ENCODE measurements at regions not wholly inside any gene's neighbourhood (a gene's known extent, or its start where the extent isn't known, plus 50 kb on each side); places are given as distances from the start of the nearest gene placed in this dataset.
"Not testable (repeated sequence)": the region's sequence is repeated elsewhere in the genome, so short reads cannot be mapped to it uniquely, and the experiment has no call there.

DNA sequence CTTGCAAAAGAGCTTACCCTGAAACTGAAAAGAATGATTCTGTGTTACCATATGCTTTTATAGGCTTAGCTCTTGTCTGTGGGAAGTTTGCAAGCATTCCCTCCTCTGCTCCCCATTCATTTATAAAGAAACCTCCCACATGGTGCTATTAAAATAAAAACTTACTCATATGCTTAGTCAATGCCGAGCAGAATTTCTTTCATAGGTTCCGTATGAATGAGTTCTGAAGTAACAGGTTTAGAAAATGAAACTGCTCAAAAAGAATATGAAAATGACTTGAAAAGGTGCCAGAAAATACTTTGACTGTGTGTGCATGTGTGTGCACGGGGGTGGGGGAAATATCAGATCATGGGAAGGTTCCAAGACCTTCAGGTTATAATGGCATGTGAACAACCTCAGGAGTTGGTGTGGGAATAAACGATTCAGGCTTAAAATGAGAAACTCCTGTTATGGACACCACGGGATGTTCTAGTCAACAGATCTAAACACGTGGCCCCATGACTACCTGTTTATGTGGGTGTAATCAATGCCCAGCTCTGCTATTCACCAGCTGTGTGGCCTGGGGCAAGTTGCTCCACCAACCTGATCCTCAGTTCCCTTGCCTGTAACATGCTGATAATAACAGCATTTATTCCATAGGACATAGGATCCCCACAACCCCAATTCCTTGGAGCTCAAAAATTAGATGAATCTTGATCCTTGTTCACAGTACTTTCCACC, 293.7 kb upstream of the PLGLB1 start:
- DNase-seq (ENCODE audit: low read depth), result not testable (repeated sequence)

- not testable (repeated sequence) for DNase-seq (ENCODE audit: low read depth)
Observed at GRCh38 chr2:87317193-87317592, 295.5 kb upstream of the PLGLB1 start.

DNA sequence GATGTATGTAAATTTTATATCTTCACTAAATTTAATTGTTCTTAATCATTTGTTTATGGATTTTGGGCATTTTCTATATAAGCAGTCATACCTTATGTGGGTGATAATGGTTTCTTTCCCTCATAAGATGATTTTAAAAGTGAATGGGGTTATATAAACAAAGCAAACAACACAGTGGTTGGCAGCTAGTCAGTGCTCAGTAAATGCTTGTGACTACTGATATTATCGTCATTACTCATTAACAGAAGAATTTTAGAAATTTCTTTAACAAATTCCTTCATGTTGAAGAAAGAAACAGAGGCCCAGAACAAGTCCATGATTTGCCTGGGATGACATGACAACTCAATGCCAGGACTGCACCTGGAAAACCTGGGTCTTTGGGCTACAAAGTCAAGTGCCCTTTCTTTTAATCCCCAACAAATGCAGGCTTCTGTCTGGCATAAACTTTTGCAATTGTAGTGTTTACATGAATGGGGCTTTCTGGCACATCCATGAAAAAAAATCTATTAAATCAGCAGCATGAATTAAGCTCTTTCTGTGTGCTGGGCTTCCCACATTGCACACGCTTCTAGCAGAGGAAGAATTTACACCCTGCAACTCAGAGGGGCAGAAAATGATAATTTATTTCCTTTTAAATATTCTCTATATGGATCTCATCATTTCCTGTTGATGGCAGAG, 297.3 kb upstream of the PLGLB1 start:
- DNase-seq (ENCODE audit: low read depth), result not testable (repeated sequence)

- not testable (repeated sequence) for DNase-seq (ENCODE audit: low read depth)
Observed at GRCh38 chr2:87319705-87320104, 298.1 kb upstream of the PLGLB1 start.

DNA sequence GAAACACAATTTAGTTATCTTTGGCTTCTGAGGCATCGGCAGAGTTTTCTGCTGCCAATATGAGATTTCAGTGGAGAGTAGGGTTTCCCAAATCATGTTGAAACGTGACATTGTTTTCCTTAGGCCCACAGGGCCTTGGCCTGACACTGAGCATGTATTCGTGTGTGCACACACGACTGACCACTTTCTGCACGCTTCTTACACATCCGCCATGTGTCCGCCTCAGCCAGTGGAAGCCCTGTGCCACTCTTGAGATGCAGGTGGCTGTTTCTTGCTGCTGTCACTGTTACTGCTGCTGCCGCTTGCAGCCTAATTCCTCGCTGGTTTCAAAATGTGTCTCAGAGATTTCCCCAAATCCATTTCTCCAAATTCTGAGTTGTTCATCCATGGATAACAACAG, 299.6 kb upstream of the PLGLB1 start:
- not testable (repeated sequence) for DNase-seq (ENCODE audit: low read depth)

DNA sequence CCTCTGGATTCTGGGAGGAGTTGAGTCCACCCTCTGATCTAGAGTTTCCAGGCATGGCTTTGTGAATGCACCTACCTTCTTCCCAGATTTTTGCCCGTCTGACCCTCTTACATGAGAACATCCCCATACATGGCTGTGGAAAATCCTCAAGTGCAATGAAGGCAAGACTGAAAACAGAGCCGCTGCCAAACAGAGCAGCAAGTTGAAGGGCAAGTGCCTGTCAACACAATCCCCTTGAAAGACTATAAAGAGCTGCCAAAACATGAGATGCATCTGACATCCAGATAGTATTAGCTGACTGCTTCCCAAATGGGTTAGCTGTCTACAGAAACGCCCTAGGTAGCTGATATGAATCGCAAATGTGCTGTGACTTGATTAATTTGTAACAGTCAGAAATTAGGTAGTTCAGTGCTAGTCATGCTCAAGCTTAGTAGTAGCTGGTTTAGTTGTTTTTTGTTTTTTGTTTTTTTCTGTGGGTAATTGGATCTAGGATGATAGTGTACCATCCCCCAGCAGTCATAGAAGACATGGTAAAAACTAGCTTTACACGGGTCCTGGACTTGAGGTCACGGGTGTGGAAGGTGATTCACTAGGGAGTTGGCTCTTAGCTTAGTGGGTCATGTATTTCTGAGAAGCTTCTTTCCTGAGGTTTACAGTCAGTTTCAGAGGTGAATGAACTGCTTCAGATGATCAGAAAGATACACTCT, 302.8 kb upstream of the PLGLB1 start:
- not testable (repeated sequence) for DNase-seq (ENCODE audit: low read depth)

- DNase-seq (ENCODE audit: low read depth), result not testable (repeated sequence)
Observed at GRCh38 chr2:87325042-87325910, 303.6 kb upstream of the PLGLB1 start.

DNA sequence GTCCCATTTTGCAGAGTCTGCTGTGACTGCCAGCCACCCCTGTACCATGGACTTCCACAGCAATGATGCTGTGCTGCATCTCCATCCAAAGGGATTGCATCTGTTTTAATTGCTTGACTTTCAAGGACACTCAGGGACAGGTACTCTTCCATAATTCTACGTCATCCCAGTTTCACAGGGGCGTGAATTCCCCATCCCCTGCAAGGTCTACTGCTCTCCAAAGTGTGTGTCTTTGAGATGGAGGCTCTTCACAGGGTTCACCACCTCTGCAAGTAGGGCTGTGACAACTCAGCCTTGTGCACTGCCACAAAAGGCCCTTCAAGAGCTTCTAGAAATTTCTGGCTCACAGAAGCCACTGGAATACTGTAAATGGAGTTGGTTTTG, 304.3 kb upstream of the PLGLB1 start:
- DNase-seq (ENCODE audit: low read depth), result not testable (repeated sequence)

- DNase-seq (ENCODE audit: low read depth), result not testable (repeated sequence)
Observed at GRCh38 chr2:87326754-87327153, 305.1 kb upstream of the PLGLB1 start.

GRCh38 chr2:87327648-87328371, 306.2 kb upstream of the PLGLB1 start:
- DNase-seq (ENCODE audit: low read depth), result not testable (repeated sequence)

GRCh38 chr2:87329529-87329928, 307.9 kb upstream of the PLGLB1 start:
- DNase-seq (ENCODE audit: low read depth), result not testable (repeated sequence)

DNA sequence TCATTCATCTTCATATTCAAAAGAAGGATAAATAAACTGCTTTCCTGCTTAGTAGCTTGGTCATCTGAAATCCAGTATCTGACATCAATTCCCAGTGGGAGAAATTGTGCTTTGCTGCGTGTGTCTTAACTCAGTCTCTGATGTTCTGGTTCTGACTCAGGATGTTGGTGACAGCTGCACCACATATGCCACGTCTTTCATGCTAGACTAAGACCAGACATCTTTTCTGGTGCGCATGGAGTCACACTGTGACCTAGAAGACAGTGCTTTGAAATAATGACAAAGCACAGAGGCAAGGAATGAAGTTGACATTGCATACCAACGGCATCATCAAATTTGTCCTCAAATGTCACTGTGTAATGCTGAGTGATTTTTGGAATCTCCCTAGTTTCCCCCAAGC, 308.8 kb upstream of the PLGLB1 start:
- DNase-seq (ENCODE audit: low read depth), result not testable (repeated sequence)

GRCh38 chr2:87331940-87332583, 310.4 kb upstream of the PLGLB1 start:
- not testable (repeated sequence) for DNase-seq (ENCODE audit: low read depth)

GRCh38 chr2:87334888-87335287, 313.2 kb upstream of the PLGLB1 start:
- DNase-seq (ENCODE audit: low read depth), result not testable (repeated sequence)

DNA sequence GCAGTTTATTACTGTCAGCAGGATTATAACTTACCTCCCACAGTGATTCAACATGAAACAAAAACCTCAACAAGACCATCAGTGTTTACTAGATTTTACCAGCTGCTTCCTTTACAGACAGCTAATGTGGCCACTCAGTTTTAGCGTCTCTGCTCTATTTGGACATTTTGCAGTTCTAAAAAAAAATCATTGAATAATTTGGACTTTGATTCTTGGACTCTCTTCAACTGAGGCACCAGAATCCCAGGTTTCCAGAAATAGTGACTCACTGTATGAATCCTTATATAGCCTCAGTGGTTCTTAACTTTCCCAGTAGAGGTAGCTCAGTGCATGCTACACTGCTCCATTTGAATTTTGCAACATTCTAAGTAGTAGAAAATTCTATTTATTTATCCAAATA, 317.4 kb upstream of the PLGLB1 start:
- DNase-seq (ENCODE audit: low read depth), result not testable (repeated sequence)

GRCh38 chr2:87341601-87342014, 320.0 kb upstream of the PLGLB1 start:
- DNase-seq (ENCODE audit: low read depth), result not testable (repeated sequence)

- not testable (repeated sequence) for DNase-seq (ENCODE audit: low read depth)
Observed at GRCh38 chr2:87342175-87342574, 320.5 kb upstream of the PLGLB1 start.

DNA sequence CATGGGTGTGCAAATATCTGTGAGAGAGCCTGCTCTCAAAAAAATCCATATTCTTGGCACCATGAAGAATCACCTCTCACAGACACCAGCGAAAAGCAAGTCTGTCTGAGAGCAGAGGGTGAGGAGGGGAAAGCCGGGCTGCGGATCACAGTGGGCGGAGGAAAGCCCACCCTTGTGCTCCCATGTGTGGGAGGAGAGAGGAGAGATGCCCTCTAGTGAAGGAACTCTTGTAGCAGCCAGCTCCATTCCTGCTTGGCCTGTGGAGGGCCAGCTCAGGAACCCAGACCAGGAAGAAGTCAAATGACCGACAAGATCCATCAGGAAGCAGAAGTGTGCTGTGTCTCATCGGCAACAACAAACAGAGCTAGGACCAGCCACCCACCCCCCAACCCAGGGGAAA, 321.7 kb upstream of the PLGLB1 start:
- DNase-seq (ENCODE audit: low read depth), result not testable (repeated sequence)

- not testable (repeated sequence) for DNase-seq (ENCODE audit: low read depth)
Observed at GRCh38 chr2:87345283-87345682, 323.6 kb upstream of the PLGLB1 start.

- not testable (repeated sequence) for DNase-seq (ENCODE audit: low read depth)
Observed at GRCh38 chr2:87348556-87348955, 326.9 kb upstream of the PLGLB1 start.

DNA sequence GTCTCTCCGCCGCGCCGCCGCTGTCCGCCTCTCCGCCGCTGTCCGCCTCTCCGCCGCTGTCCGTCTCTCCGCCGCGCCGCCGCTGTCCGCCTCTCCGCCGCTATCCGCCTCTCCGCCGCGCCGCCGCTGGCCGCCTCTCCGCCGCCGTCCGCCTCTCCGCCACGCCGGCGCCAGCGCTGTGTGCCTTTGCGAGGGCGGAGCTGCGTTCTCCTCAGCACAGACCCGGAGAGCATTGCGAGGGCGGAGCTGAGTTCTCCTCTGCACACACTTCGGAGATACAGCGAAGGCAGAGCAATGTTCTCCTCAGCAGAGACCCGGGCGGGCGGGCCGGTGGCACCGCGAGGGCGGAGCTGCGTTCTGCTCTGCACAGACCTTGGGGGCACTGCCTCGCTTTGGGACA, 327.4 kb upstream of the PLGLB1 start:
- not testable (repeated sequence) for DNase-seq (ENCODE audit: low read depth)
